Fibroblast of skin of right biceps (primary cell): ENCODE measurements at regions not wholly inside any gene's neighbourhood (a gene's known extent, or its start where the extent isn't known, plus 50 kb on each side); places are given as distances from the start of the nearest gene placed in this dataset.

Source experiments
- DNase-seq: peaks from one replicate; pipeline ENCODE4 v3.0.0-alpha.2; 2013

- no peak for DNase-seq
Measured at GRCh38 chr7:16212610-16213009, 208.7 kb downstream of the CRPPA start.

- no peak for DNase-seq
Measured at GRCh38 chr7:16212032-16212431, 209.3 kb downstream of the CRPPA start.

- DNase-seq: no peak
Measured at GRCh38 chr7:16211402-16211925, 209.9 kb downstream of the CRPPA start.

- no peak for DNase-seq
Measured at GRCh38 chr7:16210171-16210570, 211.2 kb downstream of the CRPPA start.

- no peak for DNase-seq
Measured at GRCh38 chr7:16207321-16207720, 214.0 kb downstream of the CRPPA start.

GRCh38 chr7:16205466-16205865, 215.9 kb downstream of the CRPPA start:
- no peak for DNase-seq

- no peak for DNase-seq
Measured at GRCh38 chr7:16204953-16205352, 216.4 kb downstream of the CRPPA start.

- no peak for DNase-seq
Measured at GRCh38 chr7:16203065-16203464, 218.3 kb downstream of the CRPPA start.

GRCh38 chr7:16202303-16202702, 219.0 kb downstream of the CRPPA start:
- DNase-seq: no peak

GRCh38 chr7:16200591-16200990, 220.7 kb downstream of the CRPPA start:
- no peak for DNase-seq

- no peak for DNase-seq
Measured at GRCh38 chr7:16193631-16194030, 227.7 kb downstream of the CRPPA start.

- peak; percentile 27 for DNase-seq
Measured at GRCh38 chr7:16189026-16189715, 232.2 kb downstream of the CRPPA start.

- DNase-seq: no peak
Measured at GRCh38 chr7:16187131-16187530, 234.2 kb downstream of the CRPPA start.

GRCh38 chr7:16178585-16178984, 242.8 kb downstream of the CRPPA start:
- no peak for DNase-seq

- no peak for DNase-seq
Measured at GRCh38 chr7:16178092-16178491, 243.2 kb downstream of the CRPPA start.

- DNase-seq: no peak
Measured at GRCh38 chr7:16174253-16174652, 247.1 kb downstream of the CRPPA start.

GRCh38 chr7:16172366-16172765, 249.0 kb downstream of the CRPPA start:
- no peak for DNase-seq

- no peak for DNase-seq
Measured at GRCh38 chr7:16171928-16172327, 249.4 kb downstream of the CRPPA start.

GRCh38 chr7:16170671-16171070, 250.7 kb downstream of the CRPPA start:
- DNase-seq: no peak

GRCh38 chr7:16169537-16169936, 251.8 kb downstream of the CRPPA start:
- no peak for DNase-seq

GRCh38 chr7:16167526-16167925, 253.8 kb downstream of the CRPPA start:
- DNase-seq: no peak

GRCh38 chr7:16144361-16144760, 277.0 kb downstream of the CRPPA start:
- DNase-seq: no peak

- no peak for DNase-seq
Measured at GRCh38 chr7:16137944-16138343, 283.4 kb downstream of the CRPPA start.

GRCh38 chr7:16136896-16137295, 284.4 kb downstream of the CRPPA start:
- no peak for DNase-seq

- DNase-seq: peak; percentile 77
Measured at GRCh38 chr7:16135658-16136057, 285.7 kb downstream of the CRPPA start.
